NCI-H1105 (cell line): ENCODE measurements at regions not wholly inside any gene's neighbourhood (a gene's known extent, or its start where the extent isn't known, plus 50 kb on each side); places are given as distances from the start of the nearest gene placed in this dataset.
"Not testable (repeated sequence)": the region's sequence is repeated elsewhere in the genome, so short reads cannot be mapped to it uniquely, and the experiment has no call there.

ENCODE experiments used
- DNase-seq: peaks from one replicate; lab custom pipeline; 2025; lab: John Stamatoyannopoulos, UW

DNA sequence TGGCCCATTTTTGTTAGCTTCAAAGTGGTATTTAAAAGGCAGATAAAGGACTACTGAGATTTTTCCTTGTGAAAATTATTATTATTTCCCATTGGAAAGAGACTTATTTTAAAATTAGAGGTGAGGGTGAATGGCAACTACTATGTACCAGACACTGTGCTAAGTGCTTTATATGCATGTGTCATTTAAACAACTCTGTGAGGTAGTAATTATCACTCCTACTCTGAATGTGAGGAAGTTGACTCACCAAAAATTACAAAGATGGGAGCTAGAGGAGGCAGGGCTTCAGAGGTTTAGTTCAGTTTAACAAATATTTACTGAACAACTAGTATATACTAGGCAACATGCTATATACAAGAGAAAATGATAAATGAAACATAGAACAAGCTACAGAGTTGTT, 78.2 kb downstream of the MSL3 start:
- no peak for DNase-seq

DNA sequence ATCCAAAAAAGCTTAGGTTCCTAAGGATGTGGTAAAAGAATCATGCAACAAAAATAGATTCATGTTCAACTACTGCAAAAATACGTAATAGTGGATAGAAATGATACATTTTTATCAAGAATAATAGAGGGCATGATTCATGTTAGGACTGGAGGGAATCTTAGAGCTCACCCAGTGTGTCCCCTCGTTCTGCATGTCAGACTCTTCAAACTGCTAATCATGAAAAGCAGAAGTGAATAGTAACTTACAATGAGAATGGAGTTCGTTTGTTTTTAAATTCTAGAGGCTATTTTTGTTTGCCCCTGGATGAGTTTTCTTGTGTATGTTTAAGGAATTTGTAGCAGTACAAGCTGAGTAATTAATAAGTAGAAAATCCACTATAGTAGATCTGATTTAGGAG, 79.4 kb downstream of the MSL3 start:
- no peak for DNase-seq

DNA sequence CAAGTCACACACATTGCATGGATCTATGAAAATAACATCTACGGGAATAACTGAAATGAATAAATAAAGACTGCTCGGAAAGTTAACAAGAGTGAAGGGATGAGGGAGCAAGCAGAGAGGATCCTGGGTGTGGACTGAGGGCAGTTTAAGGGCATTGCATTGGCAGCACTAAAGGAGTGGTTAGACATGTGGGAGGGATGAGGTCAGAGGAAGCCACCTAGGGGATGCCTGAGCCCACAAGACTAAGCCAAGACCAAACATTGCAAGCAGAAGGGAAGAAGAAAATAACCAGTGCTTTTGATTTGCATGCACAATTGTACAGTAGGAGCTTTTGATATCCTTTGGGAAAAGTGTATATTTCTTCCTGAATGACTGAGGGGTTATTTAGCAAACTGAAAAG, 106.1 kb downstream of the MSL3 start:
- DNase-seq, result no peak

DNA sequence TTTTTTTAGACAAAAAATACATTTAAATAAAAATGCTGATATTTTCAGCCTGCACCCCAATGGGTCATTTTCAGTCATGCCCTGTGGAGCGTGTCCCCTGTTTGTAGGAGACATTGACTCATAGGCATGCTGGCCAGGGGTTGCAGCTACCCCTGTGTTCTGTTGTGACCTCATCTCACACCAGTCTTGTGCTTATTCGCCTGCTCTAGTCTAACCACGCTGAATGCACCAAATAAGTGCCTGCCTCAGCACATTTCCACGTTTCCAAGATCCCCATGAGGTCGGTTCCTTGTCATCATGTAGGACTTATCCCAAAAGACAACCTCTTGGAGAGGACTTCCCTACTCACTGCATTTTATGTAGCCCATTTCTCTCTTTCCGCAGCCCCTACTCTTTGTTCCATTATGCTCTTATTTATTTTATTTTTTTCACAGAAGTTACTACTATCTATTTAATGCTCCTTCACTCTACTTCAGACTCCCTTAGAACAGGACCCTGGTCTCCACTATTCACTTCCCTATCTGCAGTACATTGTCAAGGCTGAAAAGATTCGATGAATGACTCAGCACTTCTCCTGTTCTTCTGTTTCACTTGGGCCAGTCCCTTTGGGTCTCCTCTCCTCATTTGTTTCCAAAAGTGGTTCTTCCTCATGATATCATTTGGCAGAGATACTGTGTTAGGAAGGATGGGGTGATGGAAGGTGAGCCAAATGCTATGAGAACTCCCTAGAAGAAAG, 109.7 kb downstream of the MSL3 start:
- no peak for DNase-seq

DNA sequence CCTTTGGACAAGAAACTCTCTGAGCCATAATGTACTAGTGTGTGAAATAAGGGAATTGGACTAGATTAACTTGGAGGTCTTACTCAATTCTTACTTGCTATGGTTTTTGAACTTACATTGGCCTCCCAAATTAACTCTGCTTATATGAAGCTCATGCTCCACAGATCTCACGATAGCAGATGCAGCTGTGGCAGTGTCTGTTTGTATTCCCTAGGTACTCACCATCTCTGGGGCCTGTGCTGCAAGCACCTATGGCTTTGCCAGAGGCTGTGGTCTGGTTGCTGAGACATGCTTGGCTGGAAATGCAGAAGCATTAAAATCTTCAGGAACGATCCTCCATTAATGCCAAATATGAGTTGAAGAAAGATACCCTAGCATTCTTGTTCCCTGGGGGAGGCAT, 112.8 kb downstream of the MSL3 start:
- DNase-seq, result no peak

DNA sequence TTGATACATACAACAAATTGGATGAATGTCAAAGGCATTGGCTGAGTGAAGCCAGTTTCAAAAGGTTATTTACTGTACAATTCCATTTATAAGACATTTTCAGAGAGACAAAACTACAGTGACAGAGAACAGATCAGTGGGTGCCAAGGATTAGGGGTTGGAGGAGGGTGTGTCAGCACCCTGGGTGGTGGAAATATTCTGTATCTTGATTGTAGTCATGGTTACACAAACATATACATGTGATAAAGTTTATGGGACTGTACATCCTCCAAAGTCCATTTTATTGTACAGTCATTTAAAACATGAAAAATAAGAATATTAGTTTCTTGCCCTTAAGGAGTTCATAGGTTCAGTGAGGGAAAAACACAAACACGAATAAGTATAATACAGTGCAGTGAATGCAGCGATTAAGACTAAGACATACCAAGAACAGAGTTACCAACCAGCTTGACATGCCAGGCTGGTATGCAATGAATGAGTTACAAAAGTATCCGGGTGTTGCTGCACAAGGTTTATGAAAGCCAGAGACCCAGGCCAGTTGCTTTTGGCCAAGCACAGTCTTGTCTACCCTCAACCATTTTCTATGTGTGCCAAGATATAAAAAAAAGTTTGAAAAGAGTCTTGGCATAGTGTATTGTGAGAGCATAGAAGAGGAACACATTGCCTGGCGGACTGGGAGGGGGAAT, 123.6 kb downstream of the MSL3 start:
- DNase-seq, result no peak

DNA sequence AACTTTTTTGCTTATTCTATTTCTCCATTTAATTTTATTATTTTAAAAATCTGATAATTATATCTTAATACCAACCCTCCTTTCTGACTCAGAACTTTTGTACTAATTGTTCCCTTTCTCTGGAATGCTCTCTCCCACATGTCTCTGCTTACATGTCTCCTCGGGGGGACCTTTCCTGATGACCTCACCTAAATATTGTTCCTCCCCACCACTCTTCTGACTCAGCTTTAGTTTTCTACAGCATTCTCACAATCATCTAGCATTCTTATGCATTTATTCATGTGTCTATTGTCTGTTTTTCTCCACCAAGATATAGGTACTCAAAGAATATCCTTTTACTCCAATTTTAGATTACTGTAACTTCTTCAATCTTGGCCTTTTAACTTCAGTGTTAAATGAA, 128.7 kb downstream of the MSL3 start:
- no peak for DNase-seq

DNA sequence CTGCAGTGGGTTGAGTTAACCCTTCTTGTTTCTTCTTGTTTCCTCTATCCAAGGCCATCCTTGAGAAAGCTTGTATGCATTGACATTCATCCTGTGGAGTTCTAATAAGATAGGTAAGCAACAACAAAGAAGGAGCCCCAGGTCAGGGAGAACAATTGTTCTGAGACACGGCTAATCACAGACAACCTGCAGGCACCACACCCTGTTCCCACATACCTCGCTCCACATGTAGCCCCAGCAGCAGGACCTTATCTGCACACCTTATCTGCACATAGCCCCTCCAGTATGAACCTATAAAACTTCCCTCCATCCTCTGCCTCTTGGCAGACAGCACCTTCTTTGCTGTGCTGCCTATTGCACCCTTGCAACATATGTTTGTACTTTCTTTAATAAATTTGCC, 129.1 kb downstream of the MSL3 start:
- no peak for DNase-seq

DNA sequence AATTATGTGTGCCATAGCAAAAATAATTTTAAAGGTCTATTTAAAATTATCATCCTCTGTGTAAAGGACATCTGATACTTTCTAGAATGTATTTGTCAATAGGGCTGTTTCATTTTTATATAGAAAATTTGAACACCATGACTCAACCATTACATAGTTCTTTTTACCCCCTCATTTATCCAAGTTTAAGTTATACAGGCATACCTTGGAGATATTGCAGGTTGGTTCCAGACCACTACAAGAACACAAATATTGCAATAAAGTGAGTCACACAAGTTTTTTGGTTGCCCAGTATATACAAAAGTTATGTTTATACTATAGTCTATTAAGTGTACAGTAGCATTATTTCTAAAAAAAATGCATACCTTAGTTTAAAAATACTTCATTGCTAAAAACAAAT, 130.4 kb downstream of the MSL3 start:
- DNase-seq, result no peak

DNA sequence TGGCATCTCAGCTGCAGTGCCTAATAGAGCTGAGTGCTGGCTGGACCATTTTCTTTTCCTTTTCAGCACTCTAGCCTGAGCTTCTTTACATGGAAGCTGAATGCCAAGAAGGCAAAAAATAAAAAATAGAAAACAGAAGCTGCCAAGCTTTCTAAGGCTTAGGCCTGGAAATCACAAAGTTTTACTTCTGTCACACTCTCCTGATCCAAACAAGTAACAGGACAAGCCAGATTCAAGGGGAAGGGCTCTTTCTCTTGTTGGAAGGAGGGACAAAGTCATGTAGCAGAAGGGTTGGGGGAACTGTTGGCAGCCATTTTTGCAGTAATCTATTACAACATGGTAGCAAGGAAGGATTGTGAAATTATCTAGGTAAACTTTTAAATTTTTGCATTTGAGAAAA, 131.8 kb downstream of the MSL3 start:
- DNase-seq, result no peak

DNA sequence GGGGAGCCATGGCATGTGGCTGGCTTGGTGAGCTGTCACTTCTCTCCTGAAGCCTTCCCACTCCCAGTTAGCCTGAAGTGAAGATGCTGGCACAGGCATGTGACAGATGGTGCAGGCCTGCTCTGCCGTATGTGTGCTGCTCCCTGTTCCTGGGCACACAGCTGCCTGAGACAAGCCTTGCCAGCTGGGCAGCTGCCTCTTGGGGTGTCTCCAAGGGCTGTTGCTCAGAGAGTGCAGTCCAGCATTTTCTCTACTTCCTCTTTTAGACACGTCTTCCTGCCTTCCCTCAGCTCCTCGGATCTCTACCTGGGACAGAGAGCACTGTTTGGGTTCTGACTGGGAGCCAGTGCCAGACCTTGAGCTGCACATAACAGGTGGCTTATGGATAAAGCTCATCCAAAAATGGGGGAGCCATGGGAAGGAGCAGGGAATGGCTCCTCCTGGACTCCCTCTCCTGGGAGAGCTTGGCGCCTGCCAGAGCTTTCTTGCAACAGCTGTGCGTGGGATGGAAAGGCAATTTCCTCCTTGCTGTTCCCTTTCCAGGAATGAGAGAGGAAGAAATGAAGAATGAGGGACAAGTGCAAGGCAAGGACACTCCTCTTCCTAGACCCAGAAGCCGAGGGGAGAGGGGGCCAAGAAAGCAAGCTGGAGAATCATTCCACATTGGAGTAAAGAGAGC, 132.9 kb downstream of the MSL3 start:
- DNase-seq, result no peak

DNA sequence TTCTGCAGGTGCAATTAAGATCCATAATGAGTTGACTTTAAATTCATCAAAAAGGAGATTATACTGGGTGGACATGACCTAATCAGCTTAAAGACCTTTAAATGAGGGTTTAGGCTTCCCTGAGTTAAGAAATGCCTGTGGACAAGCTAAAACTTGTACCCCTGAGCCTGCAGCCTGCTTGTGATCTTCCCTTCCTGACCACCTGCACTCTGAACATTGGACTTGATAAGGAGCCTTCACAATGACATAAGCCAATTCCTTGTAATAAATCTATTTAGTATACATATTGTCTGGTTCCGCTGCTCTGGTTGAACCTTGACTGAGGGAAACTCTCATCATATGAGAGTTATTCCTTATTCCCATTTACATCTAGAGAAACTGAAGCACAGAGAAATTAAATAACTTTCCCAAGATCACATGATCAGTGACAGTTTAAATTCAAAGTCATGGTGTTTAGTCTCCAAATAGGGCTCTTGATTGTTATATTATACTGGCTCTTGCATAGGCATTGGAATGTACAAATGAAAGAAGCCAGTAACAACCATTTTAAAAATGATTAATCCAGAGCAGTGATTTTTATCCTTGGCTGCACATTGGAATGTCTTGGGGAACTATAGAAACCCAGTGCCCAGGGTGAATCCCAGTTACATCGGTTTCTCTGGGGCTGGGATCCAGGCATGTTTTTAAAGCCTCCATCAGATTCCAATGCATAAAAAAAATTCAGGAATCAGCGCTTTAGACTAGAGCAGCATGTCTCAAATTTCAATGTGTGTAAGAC, 136.1 kb downstream of the MSL3 start:
- DNase-seq, result no peak

DNA sequence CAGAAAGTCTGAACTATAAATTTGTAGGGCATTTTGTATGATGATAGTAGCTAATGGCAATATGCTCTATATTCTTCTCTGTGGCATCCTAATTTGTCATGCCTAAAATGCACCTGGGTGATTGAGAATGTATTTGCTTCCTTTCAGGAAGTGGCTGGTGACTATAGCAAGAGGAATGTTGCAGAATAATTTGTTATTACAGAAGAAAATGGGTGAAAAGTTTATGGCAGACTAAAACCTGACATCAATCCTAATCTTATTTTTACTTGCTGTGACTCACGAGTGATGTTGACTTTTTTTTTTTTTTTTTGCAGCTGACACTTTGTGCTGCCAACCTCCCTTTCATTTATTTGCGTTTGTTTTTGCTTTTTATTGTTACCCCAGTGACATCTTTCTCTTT, 141.1 kb downstream of the MSL3 start:
- no peak for DNase-seq

DNA sequence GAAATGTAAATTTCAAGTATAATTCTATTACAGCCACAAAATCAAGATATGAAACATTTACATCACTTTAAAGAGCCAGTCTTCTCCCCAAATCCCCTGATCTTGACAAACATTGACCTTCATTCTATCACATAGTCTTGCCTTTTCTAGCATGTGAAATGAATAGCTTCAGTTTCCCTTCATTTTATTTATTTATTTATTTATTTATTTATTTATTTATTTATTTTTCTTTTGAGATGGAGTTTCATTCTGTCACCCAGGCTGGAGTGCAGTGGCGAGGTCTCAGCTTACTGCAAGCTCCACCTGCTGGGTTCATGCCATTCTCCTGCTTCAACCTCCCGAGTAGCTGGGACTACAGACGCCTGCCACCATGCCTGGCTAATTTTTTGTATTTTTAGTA, 147.9 kb downstream of the MSL3 start:
- not testable (repeated sequence) for DNase-seq

DNA sequence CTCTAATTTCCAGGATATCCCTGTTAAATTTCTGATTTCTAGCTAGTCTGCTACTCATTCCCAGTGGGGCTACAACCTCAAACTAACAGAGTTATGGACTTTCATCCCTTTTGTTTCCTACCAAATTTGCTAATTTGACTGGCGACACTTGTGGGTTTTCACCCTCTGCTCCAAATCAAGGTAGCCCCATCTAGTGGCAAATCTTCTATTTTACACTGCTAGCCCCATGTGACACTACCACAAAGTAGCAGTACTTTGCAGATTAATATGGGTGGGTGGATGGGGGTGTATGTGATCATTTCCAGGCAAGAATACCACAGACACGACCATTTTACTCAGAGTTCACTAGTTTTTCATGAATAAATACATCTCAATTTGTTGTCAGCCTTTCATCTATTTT, 150.3 kb downstream of the MSL3 start:
- no peak for DNase-seq

DNA sequence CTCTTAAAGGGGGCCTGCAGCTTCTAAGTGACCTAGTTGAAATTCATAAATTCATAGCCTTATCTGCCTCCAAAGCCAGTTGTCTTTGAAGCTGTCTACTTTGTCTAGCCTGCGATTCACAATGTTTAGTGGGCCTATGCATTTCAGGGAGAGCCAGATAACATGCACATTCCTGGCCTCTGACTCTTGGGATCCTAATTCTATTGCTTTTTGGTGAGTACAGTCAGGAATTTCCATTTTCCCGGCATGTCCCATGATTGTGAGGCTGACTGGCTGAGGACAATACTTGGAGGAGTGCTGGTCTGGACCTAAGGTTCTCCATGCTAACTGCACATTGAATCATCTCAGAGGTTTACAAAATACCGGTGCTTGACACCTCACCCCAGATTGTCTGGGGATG, 155.0 kb downstream of the MSL3 start:
- DNase-seq, result no peak

DNA sequence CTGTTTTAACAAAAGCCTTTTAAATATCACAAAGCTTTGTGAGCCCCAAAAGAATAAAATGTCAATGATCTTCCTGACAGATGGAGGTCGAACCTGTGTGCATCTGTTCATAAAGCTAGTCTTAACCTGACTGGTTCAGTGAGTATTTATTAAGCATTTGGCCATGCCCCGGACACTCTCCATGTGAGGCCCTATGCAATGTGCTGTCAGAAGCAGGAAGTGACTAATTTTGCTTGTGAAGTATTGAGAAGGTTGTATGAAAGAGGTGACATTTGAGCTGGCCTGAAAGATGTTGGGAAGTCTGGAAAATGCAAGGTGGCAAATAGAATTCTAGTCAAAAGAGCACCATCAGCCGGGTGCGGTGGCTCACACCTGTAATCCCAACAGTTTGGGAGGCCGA, 171.4 kb downstream of the MSL3 start:
- DNase-seq, result no peak

DNA sequence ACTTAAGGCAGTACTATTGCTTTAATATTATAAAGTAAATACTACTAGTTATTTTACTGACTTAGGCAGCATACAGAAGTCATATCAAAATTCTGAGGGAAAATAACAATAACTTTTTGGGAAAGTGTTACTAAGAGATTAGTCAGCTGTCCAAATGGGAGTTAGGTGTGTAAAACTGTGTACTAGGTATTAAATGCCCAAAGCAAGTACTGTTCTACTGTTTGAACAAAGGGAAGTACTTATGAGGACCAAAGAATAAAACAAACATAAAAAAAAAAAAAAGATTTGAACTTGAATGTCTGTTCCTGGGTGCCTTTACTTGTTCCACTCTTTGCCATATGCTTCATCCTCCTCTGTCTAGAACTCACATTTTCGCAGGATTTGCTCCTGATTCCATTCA, 174.4 kb downstream of the MSL3 start:
- no peak for DNase-seq

DNA sequence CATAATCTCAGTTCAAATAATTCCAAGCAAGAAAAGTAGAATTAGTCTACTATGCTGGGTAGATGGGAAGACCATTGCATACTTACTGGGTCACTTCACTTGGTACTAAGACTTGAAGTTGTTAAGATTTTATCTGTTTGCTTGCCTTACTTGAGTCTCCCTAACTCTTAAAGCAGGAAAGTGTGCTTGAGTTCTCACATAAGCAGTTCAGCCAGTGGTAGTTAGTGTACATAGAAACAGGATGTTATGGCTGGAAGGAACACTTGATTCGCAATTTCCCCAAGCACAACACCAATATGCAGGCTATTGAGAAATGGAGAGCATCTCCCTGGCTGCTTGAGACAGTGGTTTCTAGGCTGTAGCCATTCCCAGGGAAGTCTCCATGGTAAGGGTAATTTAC, 176.1 kb downstream of the MSL3 start:
- no peak for DNase-seq

DNA sequence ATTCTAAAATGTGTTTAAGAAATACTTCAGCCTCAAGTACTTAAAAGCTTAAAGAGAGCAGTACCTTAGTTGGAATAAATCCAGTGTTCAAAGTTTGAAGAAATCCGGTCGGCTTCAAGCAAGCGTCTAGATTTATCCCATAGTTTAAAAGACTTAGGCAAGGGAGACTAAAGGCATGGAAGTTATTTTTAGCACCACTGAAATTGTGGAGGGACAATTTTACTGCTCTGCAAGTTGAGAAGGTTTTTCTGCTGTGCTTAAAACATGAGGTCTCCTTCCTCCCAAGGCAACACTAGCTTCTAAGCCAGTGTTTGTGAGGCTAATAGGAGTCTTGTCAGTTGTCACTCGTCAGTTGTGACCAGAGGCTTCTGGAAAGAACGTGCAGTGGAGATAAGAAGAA, 183.5 kb downstream of the MSL3 start:
- DNase-seq, result no peak

DNA sequence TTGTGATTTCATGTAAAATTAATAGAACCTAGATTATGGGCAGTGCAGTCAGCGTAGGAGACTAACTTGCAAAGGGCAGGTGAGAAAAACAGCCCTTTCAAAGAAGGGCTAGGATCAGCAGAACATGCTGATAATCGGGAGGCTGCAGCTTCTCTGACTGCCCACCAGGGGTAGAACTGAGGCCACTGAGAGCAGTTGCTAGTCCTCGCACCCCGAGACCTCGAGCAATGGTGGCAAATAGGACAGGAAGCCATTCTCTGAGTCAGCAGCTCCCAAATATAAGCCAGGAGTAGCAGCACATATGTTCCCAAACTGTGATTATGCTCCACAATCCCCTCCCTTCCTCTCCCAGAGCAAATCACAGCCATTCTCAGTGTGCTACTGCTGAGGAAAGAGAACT, 186.5 kb downstream of the MSL3 start:
- no peak for DNase-seq

DNA sequence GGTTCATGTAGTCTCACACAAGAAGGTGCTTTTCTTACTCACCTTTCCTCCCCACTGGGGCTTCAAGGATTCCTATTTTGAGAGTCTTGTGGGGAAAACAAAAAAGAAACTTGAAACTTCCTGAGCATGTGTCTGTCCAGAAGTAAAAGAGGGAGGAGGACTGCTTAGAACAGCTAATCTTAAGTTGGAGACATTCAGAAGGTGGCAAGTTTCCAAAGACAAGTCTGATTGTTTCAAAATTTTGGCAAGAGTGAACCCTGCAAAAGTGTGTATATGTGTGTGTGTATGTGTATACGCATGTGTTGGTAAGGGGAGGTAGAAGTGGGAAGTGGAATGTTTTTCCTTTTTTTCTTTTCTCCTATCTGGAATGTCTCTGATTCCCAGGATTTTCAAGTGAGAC, 189.0 kb upstream of the FRMPD4 start:
- no peak for DNase-seq
